GM23338 (cell line): ENCODE measurements at regions not wholly inside any gene's neighbourhood (a gene's known extent, or its start where the extent isn't known, plus 50 kb on each side); places are given as distances from the start of the nearest gene placed in this dataset.

ENCODE experiments used
- CREB1 ChIP-seq: fragments of 250-450 bp; sonication (Bioruptor Pico); IDR thresholded peaks from 2 replicates; pipeline ENCODE4 v1.5.0; 2020; ENCODE audit warnings: low read depth, mild to moderate bottlenecking, moderate library complexity
- EZH2 ChIP-seq: fragments of 200-600 bp; sonication (generic); IDR thresholded peaks from one replicate; pipeline ENCODE4 v1.8.0; 2017; ENCODE audit warnings: antibody characterized with exemption, mild to moderate bottlenecking, low read depth; ENCODE audit not compliant: unreplicated experiment
- EZH2phosphoT487 ChIP-seq: fragments of 200-600 bp; sonication (generic); IDR thresholded peaks from one replicate; pipeline ENCODE4 v1.8.1; 2018; ENCODE audit warnings: antibody characterized with exemption; ENCODE audit not compliant: unreplicated experiment
- JUNB ChIP-seq: IDR thresholded peaks from one replicate; pipeline ENCODE4 v1.6.1; 2016; ENCODE audit warnings: antibody characterized with exemption; ENCODE audit not compliant: unreplicated experiment
- NANOG ChIP-seq: IDR thresholded peaks from 2 replicates; pipeline ENCODE4 v1.6.1; 2016; ENCODE audit warnings: antibody characterized with exemption, borderline replicate concordance
- POLR2AphosphoS5 ChIP-seq: IDR thresholded peaks from 2 replicates; pipeline ENCODE4 v1.6.1; 2016; ENCODE audit warnings: antibody characterized with exemption, low read depth
- STAT1 ChIP-seq: IDR thresholded peaks from one replicate; pipeline ENCODE4 v1.6.1; 2016; ENCODE audit warnings: antibody characterized with exemption; ENCODE audit not compliant: unreplicated experiment
- ZNF114 ChIP-seq: fragments of 250-450 bp; sonication (Bioruptor Pico); IDR thresholded peaks from 2 replicates; pipeline ENCODE4 v1.5.0; 2020; ENCODE audit warnings: mild to moderate bottlenecking, moderate library complexity
- TF ChIP-seq, protein P1 (sequence below): fragments of 250-450 bp; sonication (Bioruptor Pico); IDR thresholded peaks from 2 replicates; pipeline ENCODE4 v1.5.0; 2020; ENCODE audit warnings: mild to moderate bottlenecking, moderate library complexity
- TF ChIP-seq, protein P2 (sequence below), 2 experiments: fragments of 200-600 bp in 1 of 2; sonication (generic) in 1 of 2; conservative IDR thresholded peaks; 2 replicates each; pipeline versions ENCODE4 v1.5.1 to v1.6.1; 2016 to 2017; ENCODE audit warnings: antibody characterized with exemption in 2 of 2, low read depth in 2 of 2, mild to moderate bottlenecking in 2 of 2, moderate library complexity in 1 of 2

DNA sequence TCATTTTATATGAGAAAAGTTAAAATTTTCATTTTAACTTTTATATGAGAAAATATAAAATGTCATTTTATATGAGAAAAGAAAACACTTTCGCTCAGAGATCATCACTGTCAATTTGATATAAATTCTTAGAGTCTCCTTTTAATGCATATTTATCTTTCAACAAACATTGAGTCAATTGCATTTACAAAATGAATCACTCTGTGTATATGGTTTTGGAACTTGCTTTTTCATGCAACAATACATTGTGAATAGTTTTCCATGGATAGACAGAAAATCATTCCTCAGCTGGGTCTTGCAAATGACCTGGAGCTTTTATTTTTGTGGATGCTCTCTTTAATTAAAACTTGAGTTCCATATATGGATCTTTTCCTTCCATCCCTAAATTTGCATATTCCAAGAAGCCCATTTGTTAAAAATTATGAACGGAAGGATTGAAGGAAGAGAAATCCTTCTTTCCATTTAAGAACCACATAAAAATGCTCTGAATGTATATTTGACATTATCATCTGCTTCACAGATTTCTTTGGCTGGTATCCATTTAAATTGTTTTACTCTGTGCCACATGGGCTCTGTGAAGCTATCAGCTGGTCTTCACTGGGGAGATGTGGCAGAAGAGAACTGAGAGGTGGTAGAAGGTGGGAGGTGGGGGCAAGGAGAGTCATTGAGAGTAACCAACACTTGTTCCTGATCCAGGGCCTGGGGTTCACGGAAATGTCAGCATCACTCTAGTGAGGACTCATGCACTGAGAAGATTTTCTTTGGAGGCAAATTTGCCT is 104.1 kb downstream of the QPCT start (continued):
- TF ChIP-seq, protein P1, sequence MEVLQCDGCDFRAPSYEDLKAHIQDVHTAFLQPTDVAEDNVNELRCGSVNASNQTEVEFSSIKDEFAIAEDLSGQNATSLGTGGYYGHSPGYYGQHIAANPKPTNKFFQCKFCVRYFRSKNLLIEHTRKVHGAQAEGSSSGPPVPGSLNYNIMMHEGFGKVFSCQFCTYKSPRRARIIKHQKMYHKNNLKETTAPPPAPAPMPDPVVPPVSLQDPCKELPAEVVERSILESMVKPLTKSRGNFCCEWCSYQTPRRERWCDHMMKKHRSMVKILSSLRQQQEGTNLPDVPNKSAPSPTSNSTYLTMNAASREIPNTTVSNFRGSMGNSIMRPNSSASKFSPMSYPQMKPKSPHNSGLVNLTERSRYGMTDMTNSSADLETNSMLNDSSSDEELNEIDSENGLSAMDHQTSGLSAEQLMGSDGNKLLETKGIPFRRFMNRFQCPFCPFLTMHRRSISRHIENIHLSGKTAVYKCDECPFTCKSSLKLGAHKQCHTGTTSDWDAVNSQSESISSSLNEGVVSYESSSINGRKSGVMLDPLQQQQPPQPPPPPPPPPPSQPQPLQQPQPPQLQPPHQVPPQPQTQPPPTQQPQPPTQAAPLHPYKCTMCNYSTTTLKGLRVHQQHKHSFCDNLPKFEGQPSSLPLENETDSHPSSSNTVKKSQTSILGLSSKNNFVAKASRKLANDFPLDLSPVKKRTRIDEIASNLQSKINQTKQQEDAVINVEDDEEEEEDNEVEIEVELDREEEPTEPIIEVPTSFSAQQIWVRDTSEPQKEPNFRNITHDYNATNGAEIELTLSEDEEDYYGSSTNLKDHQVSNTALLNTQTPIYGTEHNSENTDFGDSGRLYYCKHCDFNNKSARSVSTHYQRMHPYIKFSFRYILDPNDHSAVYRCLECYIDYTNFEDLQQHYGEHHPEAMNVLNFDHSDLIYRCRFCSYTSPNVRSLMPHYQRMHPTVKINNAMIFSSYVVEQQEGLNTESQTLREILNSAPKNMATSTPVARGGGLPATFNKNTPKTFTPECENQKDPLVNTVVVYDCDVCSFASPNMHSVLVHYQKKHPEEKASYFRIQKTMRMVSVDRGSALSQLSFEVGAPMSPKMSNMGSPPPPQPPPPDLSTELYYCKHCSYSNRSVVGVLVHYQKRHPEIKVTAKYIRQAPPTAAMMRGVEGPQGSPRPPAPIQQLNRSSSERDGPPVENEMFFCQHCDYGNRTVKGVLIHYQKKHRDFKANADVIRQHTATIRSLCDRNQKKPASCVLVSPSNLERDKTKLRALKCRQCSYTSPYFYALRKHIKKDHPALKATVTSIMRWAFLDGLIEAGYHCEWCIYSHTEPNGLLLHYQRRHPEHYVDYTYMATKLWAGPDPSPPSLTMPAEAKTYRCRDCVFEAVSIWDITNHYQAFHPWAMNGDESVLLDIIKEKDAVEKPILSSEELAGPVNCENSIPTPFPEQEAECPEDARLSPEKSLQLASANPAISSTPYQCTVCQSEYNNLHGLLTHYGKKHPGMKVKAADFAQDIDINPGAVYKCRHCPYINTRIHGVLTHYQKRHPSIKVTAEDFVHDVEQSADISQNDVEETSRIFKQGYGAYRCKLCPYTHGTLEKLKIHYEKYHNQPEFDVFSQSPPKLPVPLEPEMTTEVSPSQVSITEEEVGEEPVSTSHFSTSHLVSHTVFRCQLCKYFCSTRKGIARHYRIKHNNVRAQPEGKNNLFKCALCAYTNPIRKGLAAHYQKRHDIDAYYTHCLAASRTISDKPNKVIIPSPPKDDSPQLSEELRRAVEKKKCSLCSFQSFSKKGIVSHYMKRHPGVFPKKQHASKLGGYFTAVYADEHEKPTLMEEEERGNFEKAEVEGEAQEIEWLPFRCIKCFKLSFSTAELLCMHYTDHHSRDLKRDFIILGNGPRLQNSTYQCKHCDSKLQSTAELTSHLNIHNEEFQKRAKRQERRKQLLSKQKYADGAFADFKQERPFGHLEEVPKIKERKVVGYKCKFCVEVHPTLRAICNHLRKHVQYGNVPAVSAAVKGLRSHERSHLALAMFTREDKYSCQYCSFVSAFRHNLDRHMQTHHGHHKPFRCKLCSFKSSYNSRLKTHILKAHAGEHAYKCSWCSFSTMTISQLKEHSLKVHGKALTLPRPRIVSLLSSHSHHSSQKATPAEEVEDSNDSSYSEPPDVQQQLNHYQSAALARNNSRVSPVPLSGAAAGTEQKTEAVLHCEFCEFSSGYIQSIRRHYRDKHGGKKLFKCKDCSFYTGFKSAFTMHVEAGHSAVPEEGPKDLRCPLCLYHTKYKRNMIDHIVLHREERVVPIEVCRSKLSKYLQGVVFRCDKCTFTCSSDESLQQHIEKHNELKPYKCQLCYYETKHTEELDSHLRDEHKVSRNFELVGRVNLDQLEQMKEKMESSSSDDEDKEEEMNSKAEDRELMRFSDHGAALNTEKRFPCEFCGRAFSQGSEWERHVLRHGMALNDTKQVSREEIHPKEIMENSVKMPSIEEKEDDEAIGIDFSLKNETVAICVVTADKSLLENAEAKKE (CRISPR knock-in tag): no peak
- no peak for TF ChIP-seq ZNF114 (CRISPR knock-in tag)
- no peak for TF ChIP-seq EZH2
- TF ChIP-seq, protein P2, sequence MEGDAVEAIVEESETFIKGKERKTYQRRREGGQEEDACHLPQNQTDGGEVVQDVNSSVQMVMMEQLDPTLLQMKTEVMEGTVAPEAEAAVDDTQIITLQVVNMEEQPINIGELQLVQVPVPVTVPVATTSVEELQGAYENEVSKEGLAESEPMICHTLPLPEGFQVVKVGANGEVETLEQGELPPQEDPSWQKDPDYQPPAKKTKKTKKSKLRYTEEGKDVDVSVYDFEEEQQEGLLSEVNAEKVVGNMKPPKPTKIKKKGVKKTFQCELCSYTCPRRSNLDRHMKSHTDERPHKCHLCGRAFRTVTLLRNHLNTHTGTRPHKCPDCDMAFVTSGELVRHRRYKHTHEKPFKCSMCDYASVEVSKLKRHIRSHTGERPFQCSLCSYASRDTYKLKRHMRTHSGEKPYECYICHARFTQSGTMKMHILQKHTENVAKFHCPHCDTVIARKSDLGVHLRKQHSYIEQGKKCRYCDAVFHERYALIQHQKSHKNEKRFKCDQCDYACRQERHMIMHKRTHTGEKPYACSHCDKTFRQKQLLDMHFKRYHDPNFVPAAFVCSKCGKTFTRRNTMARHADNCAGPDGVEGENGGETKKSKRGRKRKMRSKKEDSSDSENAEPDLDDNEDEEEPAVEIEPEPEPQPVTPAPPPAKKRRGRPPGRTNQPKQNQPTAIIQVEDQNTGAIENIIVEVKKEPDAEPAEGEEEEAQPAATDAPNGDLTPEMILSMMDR (conservative IDR thresholded peaks at IDR 0.05; ENCODE audit: low read depth in 2 of 2): no peak
- TF ChIP-seq POLR2AphosphoS5: no peak
- TF ChIP-seq NANOG: no peak
- TF ChIP-seq EZH2phosphoT487: no peak
- no peak for TF ChIP-seq CREB1
- no peak for TF ChIP-seq STAT1
- no peak for TF ChIP-seq JUNB
